Gastroesophageal sphincter (tissue), 3 donors: ENCODE measurements at regions not wholly inside any gene's neighbourhood (a gene's known extent, or its start where the extent isn't known, plus 50 kb on each side); places are given as distances from the start of the nearest gene placed in this dataset.

Experiments used
- EP300 ChIP-seq: sonication (generic); formaldehyde crosslinking; IDR thresholded peaks from one replicate; pipeline ENCODE4 v1.6.1; 2017; ENCODE audit warnings: antibody characterized with exemption, mild to moderate bottlenecking
- POLR2A ChIP-seq, 2 donors: fragments of 450-650 bp; IDR thresholded peaks; one replicate each; pipeline ENCODE4 v1.6.1; 2017; ENCODE audit warnings: antibody characterized with exemption in 2 of 2, mild to moderate bottlenecking in 2 of 2, moderate library complexity in 1 of 2
- POLR2AphosphoS5 ChIP-seq: sonication (generic); formaldehyde crosslinking; IDR thresholded peaks from one replicate; pipeline ENCODE4 v1.6.1; 2017; ENCODE audit warnings: antibody characterized with exemption
- TF ChIP-seq, protein P1 (sequence below), 4 experiments: fragments of 200-600 bp in 2 of 4; fragments of 450-650 bp in 2 of 4; sonication (generic) in 1 of 4; IDR thresholded peaks; one replicate each; pipeline ENCODE4 v1.5.1; 2017 to 2019; ENCODE audit warnings: antibody characterized with exemption in 4 of 4, mild to moderate bottlenecking in 2 of 4, moderate library complexity in 2 of 4

DNA sequence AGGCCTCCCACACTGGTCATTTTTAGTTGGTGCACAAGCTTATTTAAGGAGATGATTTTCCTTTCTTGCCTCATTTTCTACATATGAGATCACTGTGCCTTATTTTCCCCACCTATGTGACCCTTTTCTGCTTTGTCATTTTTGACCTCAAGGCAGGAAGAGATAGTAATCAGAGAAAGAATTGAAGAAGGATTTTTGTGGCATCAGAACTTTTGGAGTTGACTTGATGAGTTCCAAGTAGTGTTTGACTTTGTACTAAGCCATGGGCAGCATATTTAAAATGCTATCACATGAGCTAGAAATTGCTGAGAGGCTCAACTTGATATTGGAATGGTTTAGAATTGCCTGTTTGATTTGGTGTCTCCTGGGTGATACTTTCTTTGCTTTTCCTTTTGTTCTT, 440.8 kb downstream of the AEBP2 start:
- no peak for TF ChIP-seq POLR2A (IDR thresholded peaks at IDR 0.05)
- TF ChIP-seq, protein P1, sequence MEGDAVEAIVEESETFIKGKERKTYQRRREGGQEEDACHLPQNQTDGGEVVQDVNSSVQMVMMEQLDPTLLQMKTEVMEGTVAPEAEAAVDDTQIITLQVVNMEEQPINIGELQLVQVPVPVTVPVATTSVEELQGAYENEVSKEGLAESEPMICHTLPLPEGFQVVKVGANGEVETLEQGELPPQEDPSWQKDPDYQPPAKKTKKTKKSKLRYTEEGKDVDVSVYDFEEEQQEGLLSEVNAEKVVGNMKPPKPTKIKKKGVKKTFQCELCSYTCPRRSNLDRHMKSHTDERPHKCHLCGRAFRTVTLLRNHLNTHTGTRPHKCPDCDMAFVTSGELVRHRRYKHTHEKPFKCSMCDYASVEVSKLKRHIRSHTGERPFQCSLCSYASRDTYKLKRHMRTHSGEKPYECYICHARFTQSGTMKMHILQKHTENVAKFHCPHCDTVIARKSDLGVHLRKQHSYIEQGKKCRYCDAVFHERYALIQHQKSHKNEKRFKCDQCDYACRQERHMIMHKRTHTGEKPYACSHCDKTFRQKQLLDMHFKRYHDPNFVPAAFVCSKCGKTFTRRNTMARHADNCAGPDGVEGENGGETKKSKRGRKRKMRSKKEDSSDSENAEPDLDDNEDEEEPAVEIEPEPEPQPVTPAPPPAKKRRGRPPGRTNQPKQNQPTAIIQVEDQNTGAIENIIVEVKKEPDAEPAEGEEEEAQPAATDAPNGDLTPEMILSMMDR (IDR thresholded peaks at IDR 0.05), result no peak
- TF ChIP-seq EP300, result no peak
- TF ChIP-seq POLR2AphosphoS5, result no peak
